Sigmoid colon (tissue), 4 donors: ENCODE measurements at regions not wholly inside any gene's neighbourhood (a gene's known extent, or its start where the extent isn't known, plus 50 kb on each side); places are given as distances from the start of the nearest gene placed in this dataset.

Experiments
- CTCF ChIP-seq, 4 experiments: fragments of 450-650 bp in 3 of 4; fragments of 200-600 bp in 1 of 4; IDR thresholded peaks; one replicate each; pipeline ENCODE4 v1.5.1; 2016 to 2019; ENCODE audit warnings: antibody characterized with exemption in 4 of 4, mild to moderate bottlenecking in 3 of 4, moderate library complexity in 2 of 4
- EP300 ChIP-seq, 4 donors: sonication (generic); formaldehyde crosslinking; IDR thresholded peaks; one replicate each; pipeline ENCODE4 v1.6.1; 2017; ENCODE audit warnings: antibody characterized with exemption in 4 of 4

GRCh38 chr6:164998297-164998696, 311.1 kb downstream of the C6orf118 start:
- no peak for TF ChIP-seq CTCF (IDR thresholded peaks at IDR 0.05)
- TF ChIP-seq EP300 (IDR thresholded peaks at IDR 0.05): no peak
